NCI-H2107 treated with DMSO at 0.1 percent for 48 hours (cell line): ENCODE measurements at regions not wholly inside any gene's neighbourhood (a gene's known extent, or its start where the extent isn't known, plus 50 kb on each side); places are given as distances from the start of the nearest gene placed in this dataset.

Source experiments
- DNase-seq: peaks from one replicate; lab custom pipeline; 2025; ENCODE audit not compliant: unreplicated experiment; lab: John Stamatoyannopoulos, UW

DNA sequence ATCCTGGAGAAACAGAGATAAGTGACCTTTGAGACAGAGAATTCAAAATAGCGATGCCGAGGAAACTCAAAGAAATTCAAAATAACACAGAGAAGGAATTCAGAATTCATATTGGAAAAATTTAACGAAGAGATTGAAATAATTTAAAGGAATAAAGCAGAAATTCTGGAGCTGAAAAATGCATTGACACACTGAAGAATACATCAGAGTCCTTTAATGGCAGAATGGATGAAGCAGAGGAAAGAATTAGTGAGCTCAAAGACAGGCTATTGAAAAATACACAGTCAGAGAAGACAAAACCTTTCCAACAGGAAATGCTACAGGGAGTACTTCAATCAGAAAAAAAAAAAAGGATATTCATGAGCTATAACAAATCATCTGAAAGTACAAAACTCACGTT lies 185.8 kb downstream of the PARM1 start:
- no peak for DNase-seq

DNA sequence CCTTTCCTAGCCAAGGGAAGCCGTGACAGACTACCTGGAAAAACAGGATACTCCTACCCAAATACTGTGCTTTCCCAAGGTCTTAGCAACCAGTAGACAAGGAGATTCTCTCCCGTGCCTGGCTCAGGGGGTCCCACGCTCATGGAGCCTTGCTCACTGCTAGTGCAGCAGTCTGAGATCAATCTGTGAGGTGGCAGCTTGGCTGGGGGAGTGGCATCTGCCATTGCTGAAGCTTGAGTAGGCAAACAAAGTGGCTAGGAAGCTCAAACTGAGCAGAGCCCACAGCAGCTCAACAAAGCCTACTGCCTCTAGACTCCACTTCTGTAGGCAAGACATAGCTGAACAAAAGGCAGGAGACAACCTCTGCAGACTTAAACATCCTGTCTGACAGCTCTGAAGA lies 177.1 kb downstream of the PARM1 start:
- no peak for DNase-seq

DNA sequence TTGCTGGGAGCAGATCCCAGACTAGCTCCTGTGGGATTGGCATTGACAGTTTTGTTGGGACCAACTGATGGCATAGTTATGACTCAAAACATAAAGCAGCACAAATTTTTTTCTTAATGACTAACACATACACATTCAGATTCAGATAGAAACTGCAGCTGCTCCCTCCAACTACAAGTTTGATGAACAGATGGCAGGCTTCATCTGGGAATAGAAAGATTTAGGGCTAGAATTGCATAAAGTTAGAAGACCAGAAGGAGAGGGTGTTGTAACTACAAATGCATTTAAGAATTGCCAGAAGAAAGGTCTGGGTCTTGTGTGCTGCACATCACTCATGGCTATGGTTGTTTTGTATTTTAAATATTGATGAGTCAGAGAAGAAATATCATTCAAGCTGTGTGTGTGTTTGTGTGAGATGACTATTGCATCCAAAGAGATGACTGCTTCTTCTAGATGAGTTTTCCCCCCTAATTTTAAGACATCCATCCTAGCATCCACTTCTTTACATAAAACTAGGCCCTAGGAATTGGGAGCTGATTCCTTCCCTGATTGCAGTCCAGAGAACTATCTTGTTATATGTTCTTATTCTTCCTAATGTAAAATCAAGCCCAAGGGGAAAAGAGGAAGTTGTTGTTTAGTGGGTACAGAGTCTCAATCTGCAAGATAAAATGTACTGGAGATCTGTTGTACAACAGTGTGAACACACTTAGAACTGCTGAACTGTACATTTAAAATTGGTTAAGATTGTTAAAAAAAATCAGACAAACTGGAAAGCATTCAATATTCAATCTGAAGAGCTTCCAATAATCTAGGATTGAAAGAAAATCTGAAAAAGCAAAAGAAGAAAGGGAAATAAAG lies 175.1 kb downstream of the PARM1 start:
- DNase-seq = no peak

DNA sequence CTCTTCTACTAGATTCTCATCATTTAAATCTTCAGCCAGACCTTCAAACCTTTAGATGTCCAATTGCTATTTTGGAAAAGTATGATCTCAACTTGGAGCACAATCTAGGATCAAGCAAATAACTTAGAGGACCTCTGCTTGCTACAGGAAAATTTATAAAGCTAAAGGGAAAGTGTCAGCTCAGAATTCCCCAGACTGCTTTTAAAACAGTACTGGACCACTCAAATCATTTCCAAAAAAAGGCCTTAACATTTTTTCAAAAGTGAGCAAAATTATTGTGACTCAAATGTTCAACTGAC lies 169.8 kb downstream of the PARM1 start:
- no peak for DNase-seq

DNA sequence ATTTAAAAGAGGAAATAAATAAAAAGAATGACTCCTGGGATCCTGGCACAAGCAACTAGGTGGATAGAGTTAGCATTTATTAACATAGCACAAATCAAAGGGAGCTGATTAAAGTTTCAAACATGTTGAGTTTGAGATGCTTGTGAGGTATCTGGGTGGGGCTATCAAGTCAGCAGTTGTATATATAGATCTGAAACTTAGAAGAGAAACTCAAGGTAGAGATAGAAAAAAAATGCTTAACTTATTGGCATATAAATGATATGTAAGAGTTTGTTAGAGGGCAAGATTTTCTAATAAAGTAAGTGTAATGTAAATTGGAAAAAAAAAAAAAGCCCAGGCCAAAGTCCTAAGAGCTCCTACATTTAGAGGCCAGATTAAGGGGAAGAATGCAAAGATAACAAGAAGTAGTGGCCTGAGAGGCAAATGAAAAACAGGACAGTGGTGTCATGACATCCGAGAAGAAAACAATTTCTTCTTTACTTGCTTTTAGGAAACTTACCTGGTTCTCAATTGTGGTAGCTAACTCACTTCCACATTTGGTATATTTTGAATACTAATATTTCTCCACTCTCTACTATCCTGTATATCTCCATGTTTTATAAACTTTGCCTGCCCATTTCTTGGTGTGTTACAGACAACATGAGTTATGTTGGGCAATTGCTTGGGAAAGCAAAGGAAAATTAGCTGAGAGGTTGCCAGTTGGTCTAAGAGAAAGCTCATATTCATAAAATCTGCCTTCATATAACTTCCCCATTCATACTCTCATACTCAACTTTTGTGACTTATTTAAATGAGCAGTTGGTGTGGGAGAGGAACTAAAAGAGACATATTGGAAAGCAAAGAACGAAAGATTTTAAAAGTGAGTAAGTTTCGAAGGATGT lies 169.2 kb downstream of the PARM1 start:
- DNase-seq = no peak
